ENCODE measurements at regions not wholly inside any gene's neighbourhood (a gene's known extent, or its start where the extent isn't known, plus 50 kb on each side); places are given as distances from the start of the nearest gene placed in this dataset.
A peak's percentile ranks its signal among the peaks of the same experiment; 100 is the strongest.
"Not testable (repeated sequence)": the region's sequence is repeated elsewhere in the genome, so short reads cannot be mapped to it uniquely, and the experiment has no call there.

- no peak for ATAC-seq
- intact Hi-C loops (cut with DNase I, micrococcal nuclease) = loop anchor here (10.0 kb wide), 3 partner anchors 129 to 559 kb away; no protein-coding TSS in a partner anchor
- no peak for DNase-seq
Measured at GRCh38 chr1:192475329-192475728, 100.2 kb upstream of the RGS1 start.

GRCh38 chr1:192475970-192476369, 99.6 kb upstream of the RGS1 start:
- ATAC-seq = no peak
- no peak for DNase-seq
- intact Hi-C loops (cut with DNase I, micrococcal nuclease) = loop anchor here (10.0 kb wide), 3 partner anchors 129 to 559 kb away; no protein-coding TSS in a partner anchor

GRCh38 chr1:192476802-192477298, 98.7 kb upstream of the RGS1 start:
- ATAC-seq (no peak), DNase-seq (no peak)
- intact Hi-C loops (cut with DNase I, micrococcal nuclease) = loop anchor here (10.0 kb wide), 3 partner anchors 128 to 558 kb away; no protein-coding TSS in a partner anchor

- DNase-seq = no peak
- ATAC-seq = no peak
- intact Hi-C loops (cut with DNase I, micrococcal nuclease) = loop anchor here (10.0 kb wide), 3 partner anchors 127 to 557 kb away; no protein-coding TSS in a partner anchor
Measured at GRCh38 chr1:192477630-192478029, 97.9 kb upstream of the RGS1 start.

- DNase-seq (peak; percentile 23 to 56), ATAC-seq (no peak)
- intact Hi-C loops (cut with DNase I, micrococcal nuclease) = no loop called here
Measured at GRCh38 chr1:192485692-192486436, 89.7 kb upstream of the RGS1 start.

GRCh38 chr1:192488058-192488457, 87.5 kb upstream of the RGS1 start:
- intact Hi-C loops (cut with DNase I, micrococcal nuclease) = no loop called here
- no peak for ATAC-seq
- DNase-seq = no peak

- intact Hi-C loops (cut with DNase I, micrococcal nuclease) = no loop called here
- DNase-seq (no peak), ATAC-seq (no peak)
Measured at GRCh38 chr1:192489047-192489446, 86.5 kb upstream of the RGS1 start.

GRCh38 chr1:192489748-192490147, 85.8 kb upstream of the RGS1 start:
- DNase-seq (peak in 1 of 2 donors; percentile 70), ATAC-seq (peak; percentile 38)
- intact Hi-C loops (cut with DNase I, micrococcal nuclease) = no loop called here

- no peak for DNase-seq
- ATAC-seq = no peak
- intact Hi-C loops (cut with DNase I, micrococcal nuclease) = no loop called here
Measured at GRCh38 chr1:192491804-192492554, 83.6 kb upstream of the RGS1 start.

GRCh38 chr1:192493584-192493983, 82.0 kb upstream of the RGS1 start:
- DNase-seq (no peak), ATAC-seq (no peak)
- intact Hi-C loops (cut with DNase I, micrococcal nuclease) = no loop called here

- DNase-seq = no peak
- intact Hi-C loops (cut with DNase I, micrococcal nuclease) = no loop called here
- no peak for ATAC-seq
Measured at GRCh38 chr1:192496369-192497056, 79.1 kb upstream of the RGS1 start.

GRCh38 chr1:192497214-192497794, 78.3 kb upstream of the RGS1 start:
- ATAC-seq (no peak), DNase-seq (no peak)
- intact Hi-C loops (cut with DNase I, micrococcal nuclease) = no loop called here

GRCh38 chr1:192498092-192498491, 77.5 kb upstream of the RGS1 start:
- DNase-seq; ATAC-seq; intact Hi-C loops (cut with DNase I, micrococcal nuclease): not testable (repeated sequence)

- DNase-seq; intact Hi-C loops (cut with DNase I, micrococcal nuclease); ATAC-seq: not testable (repeated sequence)
Measured at GRCh38 chr1:192499061-192499581, 76.5 kb upstream of the RGS1 start.

- intact Hi-C loops (cut with DNase I, micrococcal nuclease); DNase-seq; ATAC-seq: not testable (repeated sequence)
Measured at GRCh38 chr1:192500541-192500940, 75.0 kb upstream of the RGS1 start.

GRCh38 chr1:192506741-192507155, 68.8 kb upstream of the RGS1 start:
- DNase-seq (no peak), ATAC-seq (no peak)
- intact Hi-C loops (cut with DNase I, micrococcal nuclease) = no loop called here

GRCh38 chr1:192512426-192513162, 63.0 kb upstream of the RGS1 start:
- ATAC-seq = no peak
- intact Hi-C loops (cut with DNase I, micrococcal nuclease) = no loop called here
- DNase-seq = peak; percentile 16 to 26

GRCh38 chr1:192513196-192513595, 62.4 kb upstream of the RGS1 start:
- no peak for DNase-seq
- no peak for ATAC-seq
- intact Hi-C loops (cut with DNase I, micrococcal nuclease) = no loop called here

Data from left colon (tissue), 2 donors.